ENCODE measurements at regions not wholly inside any gene's neighbourhood (a gene's known extent, or its start where the extent isn't known, plus 50 kb on each side); places are given as distances from the start of the nearest gene placed in this dataset.

GRCh38 chr1:168970926-168971659 lies 135.4 kb upstream of the ATP1B1 start:
- peak; percentile 60 for DNase-seq (ENCODE audit: insufficient read length, low spot score, missing footprints)
- Histone ChIP-seq H3K79me2 (ENCODE audit: insufficient read depth, low read length) (no peaks in the 10 kb centered on the region), H3K4me2 (ENCODE audit: insufficient read depth, low read length) (no peak overlapping the region), H3K9me3 (ENCODE audit: low read depth, low read length) (no peaks in the 10 kb centered on the region), H4K20me1 (ENCODE audit: insufficient read depth, low read length) (no peaks in the 10 kb centered on the region), H2AFZ (ENCODE audit: low read length) (no peak overlapping the region), H3K36me3 (ENCODE audit: insufficient read depth, low read length) (no peaks in the 10 kb centered on the region), H3K4me1 (ENCODE audit: insufficient read depth, low read length) (no peaks in the 10 kb centered on the region), H3K27me3 (ENCODE audit: insufficient read depth, low read length) (no peaks in the 10 kb centered on the region), H3K27ac (ENCODE audit: low read depth, low read length) (no peak overlapping the region), H3K4me3 (ENCODE audit: insufficient read depth, low read length) (no peak overlapping the region)
- TF ChIP-seq, protein P1, sequence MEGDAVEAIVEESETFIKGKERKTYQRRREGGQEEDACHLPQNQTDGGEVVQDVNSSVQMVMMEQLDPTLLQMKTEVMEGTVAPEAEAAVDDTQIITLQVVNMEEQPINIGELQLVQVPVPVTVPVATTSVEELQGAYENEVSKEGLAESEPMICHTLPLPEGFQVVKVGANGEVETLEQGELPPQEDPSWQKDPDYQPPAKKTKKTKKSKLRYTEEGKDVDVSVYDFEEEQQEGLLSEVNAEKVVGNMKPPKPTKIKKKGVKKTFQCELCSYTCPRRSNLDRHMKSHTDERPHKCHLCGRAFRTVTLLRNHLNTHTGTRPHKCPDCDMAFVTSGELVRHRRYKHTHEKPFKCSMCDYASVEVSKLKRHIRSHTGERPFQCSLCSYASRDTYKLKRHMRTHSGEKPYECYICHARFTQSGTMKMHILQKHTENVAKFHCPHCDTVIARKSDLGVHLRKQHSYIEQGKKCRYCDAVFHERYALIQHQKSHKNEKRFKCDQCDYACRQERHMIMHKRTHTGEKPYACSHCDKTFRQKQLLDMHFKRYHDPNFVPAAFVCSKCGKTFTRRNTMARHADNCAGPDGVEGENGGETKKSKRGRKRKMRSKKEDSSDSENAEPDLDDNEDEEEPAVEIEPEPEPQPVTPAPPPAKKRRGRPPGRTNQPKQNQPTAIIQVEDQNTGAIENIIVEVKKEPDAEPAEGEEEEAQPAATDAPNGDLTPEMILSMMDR (IDR thresholded peaks at IDR 0.05; ENCODE audit: extremely low read depth, low read depth, low read length) = no peak

DNA sequence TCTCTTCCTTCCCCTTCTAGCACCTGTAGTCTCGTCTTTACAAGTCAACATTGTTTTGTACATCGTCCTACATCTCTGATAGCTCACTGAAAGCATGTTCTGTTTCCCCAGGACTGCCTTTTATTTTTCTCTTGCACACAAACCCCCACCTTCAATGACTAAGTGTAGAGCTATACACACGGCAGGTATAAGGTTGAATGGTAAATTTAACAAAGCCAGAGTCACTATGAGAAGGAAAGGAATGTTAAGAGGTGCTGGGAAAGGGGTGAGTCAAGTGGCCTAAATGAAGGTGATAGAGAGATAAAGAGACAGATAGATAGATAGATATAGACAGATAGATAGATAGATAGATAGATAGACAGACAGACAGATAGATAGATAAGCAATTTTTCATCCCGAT lies 134.3 kb upstream of the ATP1B1 start:
- Histone ChIP-seq H3K27ac (ENCODE audit: low read depth, low read length) (no peak overlapping the region), H3K9me3 (ENCODE audit: low read depth, low read length) (no peaks in the 10 kb centered on the region), H3K36me3 (ENCODE audit: insufficient read depth, low read length) (no peaks in the 10 kb centered on the region), H3K4me1 (ENCODE audit: insufficient read depth, low read length) (no peaks in the 10 kb centered on the region), H3K4me2 (ENCODE audit: insufficient read depth, low read length) (no peak overlapping the region), H3K79me2 (ENCODE audit: insufficient read depth, low read length) (no peaks in the 10 kb centered on the region), H3K27me3 (ENCODE audit: insufficient read depth, low read length) (no peaks in the 10 kb centered on the region), H3K4me3 (ENCODE audit: insufficient read depth, low read length) (no peak overlapping the region), H2AFZ (ENCODE audit: low read length) (no peak overlapping the region), H4K20me1 (ENCODE audit: insufficient read depth, low read length) (no peaks in the 10 kb centered on the region)
- TF ChIP-seq, protein P1 (IDR thresholded peaks at IDR 0.05; ENCODE audit: extremely low read depth, low read depth, low read length) = no peak
- no peak for DNase-seq (ENCODE audit: insufficient read length, low spot score, missing footprints)

- no peak overlapping the region for H2AFZ ChIP-seq (ENCODE audit: low read length)
These were observed 133.6 kb upstream of the ATP1B1 start for GRCh38 chr1:168972887-168973286.

GRCh38 chr1:168974117-168974516 lies 132.4 kb upstream of the ATP1B1 start:
- H2AFZ ChIP-seq (ENCODE audit: low read length) = no peak overlapping the region
- TF ChIP-seq, protein P1 (IDR thresholded peaks at IDR 0.05; ENCODE audit: extremely low read depth, low read depth, low read length) = no peak
- no peaks in the 10 kb centered on the region for H3K27me3 ChIP-seq (ENCODE audit: insufficient read depth, low read length)
- no peaks in the 10 kb centered on the region for H3K36me3 ChIP-seq (ENCODE audit: insufficient read depth, low read length)
- H3K4me2 ChIP-seq (ENCODE audit: insufficient read depth, low read length) = no peak overlapping the region
- no peaks in the 10 kb centered on the region for H4K20me1 ChIP-seq (ENCODE audit: insufficient read depth, low read length)
- H3K4me1 ChIP-seq (ENCODE audit: insufficient read depth, low read length) = no peaks in the 10 kb centered on the region
- no peak overlapping the region for H3K27ac ChIP-seq (ENCODE audit: low read depth, low read length)
- DNase-seq (ENCODE audit: insufficient read length, low spot score, missing footprints) = no peak
- H3K9me3 ChIP-seq (ENCODE audit: low read depth, low read length) = no peaks in the 10 kb centered on the region
- H3K79me2 ChIP-seq (ENCODE audit: insufficient read depth, low read length) = no peaks in the 10 kb centered on the region
- H3K4me3 ChIP-seq (ENCODE audit: insufficient read depth, low read length) = no peak overlapping the region

More at GRCh38 chr1:168972887-168973286, 133.6 kb upstream of the ATP1B1 start:
- H4K20me1 ChIP-seq (ENCODE audit: insufficient read depth, low read length) = no peaks in the 10 kb centered on the region
- no peaks in the 10 kb centered on the region for H3K27me3 ChIP-seq (ENCODE audit: insufficient read depth, low read length)
- TF ChIP-seq, protein P1 (IDR thresholded peaks at IDR 0.05; ENCODE audit: extremely low read depth, low read depth, low read length) = no peak
- no peak for DNase-seq (ENCODE audit: insufficient read length, low spot score, missing footprints)
- no peaks in the 10 kb centered on the region for H3K9me3 ChIP-seq (ENCODE audit: low read depth, low read length)
- H3K4me3 ChIP-seq (ENCODE audit: insufficient read depth, low read length) = no peak overlapping the region
- no peak overlapping the region for H3K27ac ChIP-seq (ENCODE audit: low read depth, low read length)
- no peak overlapping the region for H3K4me2 ChIP-seq (ENCODE audit: insufficient read depth, low read length)
- H3K79me2 ChIP-seq (ENCODE audit: insufficient read depth, low read length) = no peaks in the 10 kb centered on the region
- H3K4me1 ChIP-seq (ENCODE audit: insufficient read depth, low read length) = no peaks in the 10 kb centered on the region
- no peaks in the 10 kb centered on the region for H3K36me3 ChIP-seq (ENCODE audit: insufficient read depth, low read length)

Measured in osteoblast (primary cell).